ENCODE measurements at regions not wholly inside any gene's neighbourhood (a gene's known extent, or its start where the extent isn't known, plus 50 kb on each side); places are given as distances from the start of the nearest gene placed in this dataset.
A peak's percentile ranks its signal among the peaks of the same experiment; 100 is the strongest.
"Not testable (repeated sequence)": the region's sequence is repeated elsewhere in the genome, so short reads cannot be mapped to it uniquely, and the experiment has no call there.

DNA sequence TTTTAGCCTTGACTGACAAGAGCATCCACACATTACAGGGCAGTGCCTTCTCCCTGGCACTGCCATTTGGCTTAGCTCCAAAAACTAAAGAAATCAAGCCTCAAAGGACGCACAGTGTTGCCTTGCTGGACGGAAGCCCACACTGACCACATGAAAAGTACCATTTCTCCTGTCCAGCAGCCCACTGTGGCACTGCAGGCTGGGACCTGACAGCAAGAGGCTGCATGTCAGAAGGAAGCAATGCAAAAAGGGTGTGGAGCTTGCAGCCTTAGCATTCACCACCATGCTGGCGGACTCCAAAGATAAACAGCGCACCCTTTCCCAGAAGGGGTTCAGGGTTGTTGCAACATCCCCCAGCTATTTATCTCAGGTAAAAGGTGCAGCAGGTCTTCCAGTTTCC, 109.3 kb upstream of the BMAL1 start:
- ChIA-PET CTCF (no interaction called here), POLR2A (no interaction called here)
- ATAC-seq: no peak
- Mint-ChIP-seq H3K4me3 (no peak overlapping the region), H3K27ac (no peak overlapping the region), H3K9me3 (ENCODE audit: insufficient read depth) (no peaks in the 10 kb centered on the region), H3K36me3 (ENCODE audit: low read depth) (no peaks in the 10 kb centered on the region), H3K27me3 (ENCODE audit: low read depth) (peaks cover 15% of the 10 kb centered on the region), H3K4me1 (ENCODE audit: low read depth) (no peaks in the 10 kb centered on the region)
- no peak for DNase-seq

DNA sequence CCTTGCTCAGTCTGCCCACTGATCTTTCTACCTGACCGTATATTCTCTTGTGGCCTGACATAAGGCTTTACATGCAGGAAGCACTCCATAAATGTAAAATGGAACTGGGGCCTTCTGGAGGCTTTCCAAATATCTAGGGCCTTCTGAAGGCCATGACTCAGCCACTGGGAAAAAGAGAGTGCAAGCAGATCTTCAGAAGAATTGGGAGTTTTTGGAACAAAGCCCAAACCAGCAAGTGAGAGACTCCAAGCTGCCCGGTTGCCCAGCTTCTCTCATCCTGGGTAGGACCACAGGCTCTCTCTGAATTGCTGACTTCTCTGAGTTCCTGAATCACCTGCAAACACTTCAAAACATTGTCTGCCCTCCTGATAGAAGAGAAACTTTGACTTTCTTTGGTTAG, 107.9 kb upstream of the BMAL1 start:
- H3K36me3 Mint-ChIP-seq (ENCODE audit: low read depth): no peaks in the 10 kb centered on the region
- no peak for DNase-seq

GRCh38 chr11:13174090-13174489, 103.5 kb upstream of the BMAL1 start:
- Mint-ChIP-seq H3K9me3 (ENCODE audit: insufficient read depth) (no peaks in the 10 kb centered on the region), H3K4me1 (ENCODE audit: low read depth) (no peaks in the 10 kb centered on the region), H3K36me3 (ENCODE audit: low read depth) (no peaks in the 10 kb centered on the region), H3K27me3 (ENCODE audit: low read depth) (peaks cover 26% of the 10 kb centered on the region), H3K4me3 (no peak overlapping the region), H3K27ac (no peak overlapping the region)
- POLR2A ChIA-PET: no interaction called here
- DNase-seq (no peak), ATAC-seq (no peak)
- CTCF ChIA-PET: no interaction called here

More for the DNA sequence above, 107.9 kb upstream of the BMAL1 start:
- ATAC-seq: no peak
- ChIA-PET CTCF (no interaction called here), POLR2A (no interaction called here)
- Mint-ChIP-seq H3K9me3 (ENCODE audit: insufficient read depth) (no peaks in the 10 kb centered on the region), H3K27me3 (ENCODE audit: low read depth) (peaks cover 19% of the 10 kb centered on the region), H3K4me1 (ENCODE audit: low read depth) (no peaks in the 10 kb centered on the region), H3K4me3 (no peak overlapping the region), H3K27ac (no peak overlapping the region)

DNA sequence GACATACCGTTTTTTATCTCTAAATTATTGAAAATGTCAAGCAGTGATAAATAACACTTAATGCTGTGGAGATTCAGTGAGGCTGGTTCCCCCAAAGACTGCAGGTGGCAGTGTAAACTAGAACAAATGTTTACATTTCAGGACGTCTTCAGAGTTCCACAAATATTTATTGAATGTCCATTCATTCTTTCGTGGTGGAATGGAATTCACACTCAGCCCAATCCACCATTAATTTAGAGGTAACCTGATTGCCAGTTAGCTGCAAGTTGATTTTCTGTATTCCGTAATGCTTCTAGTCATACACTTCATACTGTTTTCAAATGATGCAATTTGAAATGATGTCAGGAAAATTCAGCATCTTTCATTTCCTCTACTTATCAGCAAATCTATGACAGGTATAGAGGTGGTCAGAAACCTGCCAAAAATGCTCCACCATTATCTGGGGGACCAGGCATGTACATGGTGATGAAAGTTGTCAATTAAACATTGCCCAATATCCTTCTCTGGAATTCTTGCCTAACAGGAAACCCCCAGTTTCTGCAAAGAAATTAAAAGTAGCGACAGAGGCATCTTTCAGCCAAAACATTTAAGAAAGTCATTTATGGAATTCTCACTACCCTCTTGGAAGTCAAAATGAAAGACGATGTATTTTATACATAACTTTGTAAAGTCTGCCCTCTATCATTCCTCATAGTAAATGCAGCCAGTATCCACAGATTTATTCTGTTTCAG, 94.3 kb upstream of the BMAL1 start:
- DNase-seq (peak; percentile 37), ATAC-seq (no peak)

GRCh38 chr11:13183826-13184196, 93.8 kb upstream of the BMAL1 start:
- CTCF ChIA-PET: interaction anchor here (0.6 to 2.4 kb wide), 12 partner anchors 22 to 279 kb away, joined by 3 to 17 read pairs (median 4); partner anchors contain the start of gene BTBD10

More for the DNA sequence above, 94.3 kb upstream of the BMAL1 start:
- H3K9me3 Mint-ChIP-seq (ENCODE audit: insufficient read depth): peaks cover 3% of the 10 kb centered on the region
- H3K27me3 Mint-ChIP-seq (ENCODE audit: low read depth): peaks cover 14% of the 10 kb centered on the region
- H3K27ac Mint-ChIP-seq: no peak overlapping the region
- ChIA-PET CTCF (interaction anchor here (1.0 to 2.4 kb wide), 9 partner anchors 22 to 280 kb away, joined by 3 to 17 read pairs (median 3); partner anchors contain the start of gene BTBD10), POLR2A (no interaction called here)
- peak overlapping the region; percentile 17 for H3K4me3 Mint-ChIP-seq
- H3K4me1 Mint-ChIP-seq (ENCODE audit: low read depth): peaks cover 5% of the 10 kb centered on the region
- no peaks in the 10 kb centered on the region for H3K36me3 Mint-ChIP-seq (ENCODE audit: low read depth)

DNA sequence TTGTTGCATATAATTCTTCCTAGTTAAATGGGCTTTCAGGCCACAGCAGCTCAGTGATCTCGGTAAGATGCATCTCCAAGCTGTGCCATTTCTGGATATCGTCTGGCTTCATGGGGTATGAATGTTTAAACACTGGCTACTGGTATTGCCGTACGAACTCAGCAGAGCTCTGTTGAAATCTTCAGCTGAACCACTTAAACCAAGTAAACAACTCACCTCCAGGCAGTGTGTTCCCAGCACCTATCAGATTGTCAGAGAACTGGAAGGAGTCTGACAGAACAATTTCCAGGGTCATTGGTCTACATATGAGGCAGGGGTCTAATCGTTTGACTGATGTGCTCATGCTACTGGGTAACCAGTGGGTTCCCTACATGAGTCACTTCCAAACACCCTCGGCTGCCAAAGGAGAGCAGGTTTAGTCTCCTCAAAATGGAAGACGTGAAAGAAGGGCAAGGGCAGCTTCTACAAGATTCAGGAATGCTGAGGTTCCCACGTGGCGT, 93.2 kb upstream of the BMAL1 start:
- Mint-ChIP-seq H3K27me3 (ENCODE audit: low read depth) (peaks cover 21% of the 10 kb centered on the region), H3K4me1 (ENCODE audit: low read depth) (peaks cover 5% of the 10 kb centered on the region), H3K4me3 (no peak overlapping the region), H3K9me3 (ENCODE audit: insufficient read depth) (peaks cover 9% of the 10 kb centered on the region), H3K36me3 (ENCODE audit: low read depth) (peaks cover 3% of the 10 kb centered on the region), H3K27ac (no peak overlapping the region)
- no peak for ATAC-seq
- ChIA-PET POLR2A (no interaction called here), CTCF (interaction anchor here (0.6 to 2.4 kb wide), 9 partner anchors 54 to 279 kb away, joined by 3 to 17 read pairs (median 4); partner anchors contain the start of gene BTBD10)
- DNase-seq: no peak

More at GRCh38 chr11:13183826-13184196, 93.8 kb upstream of the BMAL1 start:
- no peak overlapping the region for H3K4me3 Mint-ChIP-seq
- peaks cover 5% of the 10 kb centered on the region for H3K4me1 Mint-ChIP-seq (ENCODE audit: low read depth)
- no peak for ATAC-seq
- POLR2A ChIA-PET: no interaction called here
- peaks cover 8% of the 10 kb centered on the region for H3K9me3 Mint-ChIP-seq (ENCODE audit: insufficient read depth)
- no peak overlapping the region for H3K27ac Mint-ChIP-seq
- peaks cover 3% of the 10 kb centered on the region for H3K36me3 Mint-ChIP-seq (ENCODE audit: low read depth)
- peaks cover 19% of the 10 kb centered on the region for H3K27me3 Mint-ChIP-seq (ENCODE audit: low read depth)
- no peak for DNase-seq

- no peak for DNase-seq
- H3K27ac Mint-ChIP-seq: no peak overlapping the region
- ChIA-PET POLR2A (no interaction called here), CTCF (no interaction called here)
- peaks cover 15% of the 10 kb centered on the region for H3K27me3 Mint-ChIP-seq (ENCODE audit: low read depth)
- peaks cover 3% of the 10 kb centered on the region for H3K36me3 Mint-ChIP-seq (ENCODE audit: low read depth)
- no peak for ATAC-seq
- peaks cover 4% of the 10 kb centered on the region for H3K4me1 Mint-ChIP-seq (ENCODE audit: low read depth)
- peaks cover 12% of the 10 kb centered on the region for H3K9me3 Mint-ChIP-seq (ENCODE audit: insufficient read depth)
- no peak overlapping the region for H3K4me3 Mint-ChIP-seq
Measured at GRCh38 chr11:13188179-13188578, 89.4 kb upstream of the BMAL1 start.

- Mint-ChIP-seq H3K4me3 (no peak overlapping the region), H3K9me3 (ENCODE audit: insufficient read depth) (peaks cover 12% of the 10 kb centered on the region), H3K27ac (no peak overlapping the region), H3K36me3 (ENCODE audit: low read depth) (peaks cover 3% of the 10 kb centered on the region), H3K4me1 (ENCODE audit: low read depth) (no peaks in the 10 kb centered on the region), H3K27me3 (ENCODE audit: low read depth) (peaks cover 18% of the 10 kb centered on the region)
- ChIA-PET CTCF (interaction anchor here (0.5 kb wide), 1 partner anchor 18 kb away, joined by 4 read pairs; no protein-coding TSS in a partner anchor), POLR2A (no interaction called here)
- ATAC-seq: no peak
- no peak for DNase-seq
Measured at GRCh38 chr11:13189561-13190426, 87.8 kb upstream of the BMAL1 start.

GRCh38 chr11:13193613-13194012, 84.0 kb upstream of the BMAL1 start:
- CTCF ChIA-PET: no interaction called here
- ATAC-seq (no peak), DNase-seq (no peak)
- peaks cover 29% of the 10 kb centered on the region for H3K9me3 Mint-ChIP-seq (ENCODE audit: insufficient read depth)
- POLR2A ChIA-PET: no interaction called here
- H3K27me3 Mint-ChIP-seq (ENCODE audit: low read depth): peaks cover 20% of the 10 kb centered on the region
- H3K4me1 Mint-ChIP-seq (ENCODE audit: low read depth): no peaks in the 10 kb centered on the region
- H3K4me3 Mint-ChIP-seq: no peak overlapping the region
- no peak overlapping the region for H3K27ac Mint-ChIP-seq
- peaks cover 6% of the 10 kb centered on the region for H3K36me3 Mint-ChIP-seq (ENCODE audit: low read depth)

GRCh38 chr11:13197374-13197773, 80.2 kb upstream of the BMAL1 start:
- DNase-seq; ATAC-seq; H3K4me1 Mint-ChIP-seq (ENCODE audit: low read depth); H3K36me3 Mint-ChIP-seq (ENCODE audit: low read depth); POLR2A ChIA-PET; H3K27ac Mint-ChIP-seq; H3K4me3 Mint-ChIP-seq: not testable (repeated sequence)
- CTCF ChIA-PET: interaction anchor here (0.7 to 1.1 kb wide), 3 partner anchors 8 to 148 kb away, joined by 3 read pairs; no protein-coding TSS in a partner anchor
- peaks cover 21% of the 10 kb centered on the region for H3K27me3 Mint-ChIP-seq (ENCODE audit: low read depth)
- peaks cover 30% of the 10 kb centered on the region for H3K9me3 Mint-ChIP-seq (ENCODE audit: insufficient read depth)

DNA sequence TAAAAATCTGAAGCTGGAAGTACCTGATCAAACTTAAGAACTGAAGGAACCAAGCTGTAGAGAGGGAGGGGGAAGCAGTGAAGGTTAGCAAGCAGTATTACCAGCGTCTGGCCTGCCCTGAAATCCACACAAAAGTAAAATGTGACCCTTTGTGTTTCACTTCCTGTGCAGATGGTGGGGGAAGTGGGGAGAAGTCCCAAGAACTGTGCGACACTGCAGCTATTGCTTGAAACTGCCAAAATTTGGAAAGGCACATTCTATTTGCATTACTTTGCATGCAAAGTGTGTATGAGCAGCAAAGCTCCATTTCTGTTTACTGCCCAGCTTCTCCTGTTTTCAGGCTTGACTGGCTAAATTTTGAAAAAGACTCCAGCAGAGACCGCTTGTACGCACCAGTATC, 72.1 kb upstream of the BMAL1 start:
- ChIA-PET POLR2A (interaction anchor here (1.0 kb wide), 1 partner anchor 257 kb away, joined by 3 read pairs; the partner anchor contains the start of gene BTBD10), CTCF (interaction anchor here (0.8 to 7.5 kb wide), 6 partner anchors 8 to 140 kb away, joined by 3 to 51 read pairs (median 4); no protein-coding TSS in a partner anchor)
- DNase-seq (no peak), ATAC-seq (no peak)
- no peaks in the 10 kb centered on the region for H3K36me3 Mint-ChIP-seq (ENCODE audit: low read depth)
- no peaks in the 10 kb centered on the region for H3K9me3 Mint-ChIP-seq (ENCODE audit: insufficient read depth)
- H3K27me3 Mint-ChIP-seq (ENCODE audit: low read depth): no peaks in the 10 kb centered on the region
- peak overlapping the region; percentile 31 for H3K27ac Mint-ChIP-seq
- H3K4me3 Mint-ChIP-seq: no peak overlapping the region
- peaks cover 41% of the 10 kb centered on the region for H3K4me1 Mint-ChIP-seq (ENCODE audit: low read depth)
